Nephron progenitor cell (in vitro differentiated cells): ENCODE measurements at regions not wholly inside any gene's neighbourhood (a gene's known extent, or its start where the extent isn't known, plus 50 kb on each side); places are given as distances from the start of the nearest gene placed in this dataset.

Source experiments
- DNase-seq: peaks from one replicate; pipeline ENCODE4 v3.0.0; 2021
- H3K27ac Mint-ChIP-seq: 2 replicates; pipeline ENCODE4 v1.8.0; 2021; ENCODE audit warnings: mild to moderate bottlenecking, moderate library complexity, mixed read lengths
- H3K27me3 Mint-ChIP-seq: 2 replicates; pipeline ENCODE4 v1.8.0; 2021; ENCODE audit warnings: mild to moderate bottlenecking, low read depth, mixed read lengths; ENCODE audit not compliant: poor library complexity
- H3K36me3 Mint-ChIP-seq: 2 replicates; pipeline ENCODE4 v1.8.0; 2021; ENCODE audit warnings: low read depth, mixed read lengths
- H3K4me1 Mint-ChIP-seq: 2 replicates; pipeline ENCODE4 v1.8.0; 2021; ENCODE audit warnings: mixed read lengths
- H3K4me3 Mint-ChIP-seq: 2 replicates; pipeline ENCODE4 v1.8.0; 2021; ENCODE audit warnings: mild to moderate bottlenecking, moderate library complexity, mixed read lengths
- H3K9me3 Mint-ChIP-seq: 2 replicates; pipeline ENCODE4 v1.8.0; 2021; ENCODE audit warnings: mild to moderate bottlenecking, moderate library complexity, mixed read lengths
- CTCF ChIP-seq: fragments of 200-600 bp; sonication (generic); IDR thresholded peaks from 2 replicates; pipeline ENCODE4 v1.5.0; 2021; ENCODE audit warnings: antibody characterized with exemption

- peaks cover 8% of the 10 kb centered on the region for H3K9me3 Mint-ChIP-seq
- H3K36me3 Mint-ChIP-seq, result no peaks in the 10 kb centered on the region
- H3K4me1 Mint-ChIP-seq, result peaks cover 6% of the 10 kb centered on the region
- peaks cover 2% of the 10 kb centered on the region for H3K27me3 Mint-ChIP-seq
- no peak for DNase-seq
- TF ChIP-seq CTCF, result no peak
- H3K27ac Mint-ChIP-seq, result no peak overlapping the region
- no peak overlapping the region for H3K4me3 Mint-ChIP-seq
These were observed 220.0 kb downstream of the ADGRG6 start for GRCh38 chr6:142521791-142522190.

- Mint-ChIP-seq H3K9me3 (no peaks in the 10 kb centered on the region), H3K27me3 (peaks cover 2% of the 10 kb centered on the region)
These were observed 221.9 kb downstream of the ADGRG6 start for GRCh38 chr6:142523515-142524375.

GRCh38 chr6:142530566-142530965 is 228.8 kb downstream of the ADGRG6 start:
- H3K27me3 Mint-ChIP-seq, result peaks cover 2% of the 10 kb centered on the region
- TF ChIP-seq CTCF, result no peak
- no peak for DNase-seq

More at GRCh38 chr6:142523515-142524375, 221.9 kb downstream of the ADGRG6 start:
- peaks cover 6% of the 10 kb centered on the region for H3K4me1 Mint-ChIP-seq
- H3K27ac Mint-ChIP-seq, result no peak overlapping the region
- H3K36me3 Mint-ChIP-seq, result no peaks in the 10 kb centered on the region
- no peak for TF ChIP-seq CTCF
- no peak for DNase-seq
- no peak overlapping the region for H3K4me3 Mint-ChIP-seq

GRCh38 chr6:142531727-142532126 is 229.9 kb downstream of the ADGRG6 start:
- no peak overlapping the region for H3K27ac Mint-ChIP-seq
- no peaks in the 10 kb centered on the region for H3K4me1 Mint-ChIP-seq
- TF ChIP-seq CTCF, result no peak

More at GRCh38 chr6:142530566-142530965, 228.8 kb downstream of the ADGRG6 start:
- Mint-ChIP-seq H3K27ac (no peak overlapping the region), H3K4me1 (no peaks in the 10 kb centered on the region), H3K4me3 (no peak overlapping the region), H3K36me3 (no peaks in the 10 kb centered on the region), H3K9me3 (peaks cover 21% of the 10 kb centered on the region)

GRCh38 chr6:142534076-142534475 is 232.3 kb downstream of the ADGRG6 start:
- no peaks in the 10 kb centered on the region for H3K4me1 Mint-ChIP-seq
- peaks cover 34% of the 10 kb centered on the region for H3K9me3 Mint-ChIP-seq
- DNase-seq, result no peak
- H3K27ac Mint-ChIP-seq, result no peak overlapping the region
- no peak overlapping the region for H3K4me3 Mint-ChIP-seq
- TF ChIP-seq CTCF, result no peak
- no peaks in the 10 kb centered on the region for H3K36me3 Mint-ChIP-seq
- H3K27me3 Mint-ChIP-seq, result no peaks in the 10 kb centered on the region

More at GRCh38 chr6:142531727-142532126, 229.9 kb downstream of the ADGRG6 start:
- H3K36me3 Mint-ChIP-seq, result no peaks in the 10 kb centered on the region
- no peak overlapping the region for H3K4me3 Mint-ChIP-seq
- peaks cover 29% of the 10 kb centered on the region for H3K9me3 Mint-ChIP-seq
- no peaks in the 10 kb centered on the region for H3K27me3 Mint-ChIP-seq
- no peak for DNase-seq

GRCh38 chr6:142534484-142534883 is 232.7 kb downstream of the ADGRG6 start:
- Mint-ChIP-seq H3K9me3 (peaks cover 34% of the 10 kb centered on the region), H3K27me3 (no peaks in the 10 kb centered on the region), H3K36me3 (no peaks in the 10 kb centered on the region), H3K4me3 (no peak overlapping the region), H3K4me1 (no peaks in the 10 kb centered on the region), H3K27ac (no peak overlapping the region)
- no peak for TF ChIP-seq CTCF
- DNase-seq, result no peak
